HCT116 (cell line): ENCODE measurements at regions not wholly inside any gene's neighbourhood (a gene's known extent, or its start where the extent isn't known, plus 50 kb on each side); places are given as distances from the start of the nearest gene placed in this dataset.

Experiments used
- ATAC-seq: fragments of 200-7000 bp; cut with Tn5 transposase; 2 replicates; pipeline ENCODE4 v1.9.1; 2020; ENCODE audit warnings: mild to moderate bottlenecking, moderate library complexity
- BruUV-seq: library from RNA; stranded (reverse); fragments of 400-500 nt; replicated peaks from 2 replicates; lab custom pipeline; 2021; lab: Mats Ljungman, UMichigan
- CTCF ChIA-PET: fragments of 300-600 bp; sonication (Branson Sonifier 250); formaldehyde crosslinking; loops from one replicate; lab custom pipeline; 2021; ENCODE audit warnings: antibody characterized with exemption; lab: Charles Lee
- POLR2A ChIA-PET: fragments of 300-600, 350-600 bp; sonication (Branson Sonifier 250); formaldehyde crosslinking; loops from one replicate; lab custom pipeline; 2021; ENCODE audit warnings: antibody characterized with exemption; lab: Charles Lee
- RAD21 ChIA-PET, 2 experiments: fragments of 300-600 bp; sonication (Branson Sonifier 250); formaldehyde crosslinking; loops; one replicate each; lab custom pipeline; 2023; ENCODE audit warnings: low total read pairs in 2 of 2; ENCODE audit not compliant: uncharacterized antibody in 2 of 2, unreplicated experiment in 2 of 2, low non-redundant PET in 1 of 2; lab: Charles Lee
- DNase-seq: peaks from one replicate; pipeline ENCODE4 v3.0.0-alpha.2; 2010; ENCODE audit warnings: low read depth, low spot score
- H2AFZ ChIP-seq: fragments of 200-600 bp; shearing (Covaris generic), sonication (generic); 2 replicates; pipeline ENCODE4 v1.6.1; 2017; ENCODE audit warnings: low read depth, mixed run types, mixed read lengths, antibody characterized with exemption, low read length; ENCODE audit not compliant: poor library complexity, severe bottlenecking
- H3K27ac ChIP-seq: 2 replicates; pipeline ENCODE4 v1.5.1; 2012; ENCODE audit warnings: low read depth, low read length
- H3K27me3 ChIP-seq: fragments of 200-600 bp; sonication (generic); 2 replicates; pipeline ENCODE4 v1.6.1; 2016; ENCODE audit warnings: mixed run types, low read length, mixed read lengths; ENCODE audit not compliant: insufficient read depth
- H3K36me3 ChIP-seq, 2 experiments: fragments of 200-500 bp in 1 of 2; fragments of 200-600 bp in 1 of 2; sonication (Bioruptor generic) in 1 of 2; sonication (generic) in 1 of 2; 2 replicates each; pipeline versions ENCODE4 v1.5.1 to v1.6.1; 2014 to 2016; ENCODE audit warnings: low read length in 2 of 2, inconsistent platforms in 1 of 2, mixed read lengths in 1 of 2, mixed run types in 1 of 2; ENCODE audit not compliant: insufficient read depth in 2 of 2, control insufficient read depth in 1 of 2
- H3K4me1 ChIP-seq, 2 experiments: fragments of 200-600 bp in 1 of 2; sonication (generic) in 1 of 2; 2 replicates each; pipeline versions ENCODE4 v1.5.1 to v1.6.1; 2012 to 2017; ENCODE audit warnings: low read length in 2 of 2, inconsistent platforms in 1 of 2, mild to moderate bottlenecking in 1 of 2, mixed read lengths in 1 of 2, mixed run types in 1 of 2, moderate library complexity in 1 of 2; ENCODE audit not compliant: insufficient read depth in 2 of 2, control insufficient read depth in 1 of 2
- H3K4me2 ChIP-seq: fragments of 200-600 bp; sonication (generic); 2 replicates; pipeline ENCODE4 v1.6.1; 2017; ENCODE audit warnings: mixed run types, low read length, mixed read lengths
- H3K4me3 ChIP-seq, 2 experiments: fragments of 200-600 bp in 1 of 2; sonication (generic) in 1 of 2; replicated peaks in 1 of 2; 2 replicates each; pipeline ENCODE4 v1.5.1; 2011 to 2016; ENCODE audit warnings: low read length in 2 of 2, control low read depth in 1 of 2, low read depth in 1 of 2, mild to moderate bottlenecking in 1 of 2, mixed read lengths in 1 of 2, mixed run types in 1 of 2
- H3K79me2 ChIP-seq: fragments of 200-600 bp; sonication (generic); 2 replicates; pipeline ENCODE4 v1.6.1; 2017; ENCODE audit warnings: mild to moderate bottlenecking, mixed run types, low read length, moderate library complexity, mixed read lengths; ENCODE audit not compliant: insufficient read depth
- H3K9ac ChIP-seq: fragments of 200-600 bp; sonication (generic); 2 replicates; pipeline ENCODE4 v1.6.1; 2016; ENCODE audit warnings: low read length, mixed read lengths
- H3K9me2 ChIP-seq: fragments of 200-600 bp; sonication (generic), shearing (Covaris generic); 2 replicates; pipeline ENCODE4 v1.6.1; 2017; ENCODE audit warnings: mixed run types, mild to moderate bottlenecking, moderate library complexity; ENCODE audit not compliant: insufficient read depth
- H3K9me3 ChIP-seq, 2 experiments: fragments of 200-500 bp in 1 of 2; fragments of 200-600 bp in 1 of 2; sonication (Bioruptor generic) in 1 of 2; sonication (generic) in 1 of 2; 2 replicates each; pipeline ENCODE4 v1.6.1; 2014 to 2017; ENCODE audit warnings: low read length in 2 of 2, mixed read lengths in 2 of 2, inconsistent platforms in 1 of 2, low read depth in 1 of 2, mild to moderate bottlenecking in 1 of 2, mixed run types in 1 of 2, moderate library complexity in 1 of 2; ENCODE audit not compliant: control insufficient read depth in 1 of 2, insufficient read depth in 1 of 2
- H4K20me1 ChIP-seq: fragments of 200-600 bp; sonication (generic), shearing (Covaris generic); 2 replicates; pipeline ENCODE4 v1.6.1; 2017; ENCODE audit warnings: mixed run types, mild to moderate bottlenecking, moderate library complexity; ENCODE audit not compliant: insufficient read depth
- CBX3 ChIP-seq: IDR thresholded peaks from 2 replicates; pipeline ENCODE4 v1.6.1; 2012; ENCODE audit warnings: low read depth
- CEBPB ChIP-seq: IDR thresholded peaks from 2 replicates; pipeline ENCODE4 v1.6.1; 2012; ENCODE audit warnings: low read depth
- EGR1 ChIP-seq: IDR thresholded peaks from 2 replicates; pipeline ENCODE4 v1.6.1; 2012; ENCODE audit warnings: low read depth
- ELF1 ChIP-seq: IDR thresholded peaks from 2 replicates; pipeline ENCODE4 v1.6.1; 2012; ENCODE audit warnings: low read depth, borderline replicate concordance
- EZH2 ChIP-seq: fragments of 200-600 bp; sonication (generic); IDR thresholded peaks from 2 replicates; pipeline ENCODE4 v1.6.1; 2017; ENCODE audit warnings: antibody characterized with exemption, mixed run types
- EZH2phosphoT487 ChIP-seq: fragments of 200-600 bp; IDR thresholded peaks from 2 replicates; pipeline ENCODE4 v1.6.1; 2018; ENCODE audit warnings: antibody characterized with exemption, borderline replicate concordance
- FOSL1 ChIP-seq: IDR thresholded peaks from 2 replicates; pipeline ENCODE4 v1.6.1; 2012; ENCODE audit warnings: low read depth
- JUND ChIP-seq: IDR thresholded peaks from 2 replicates; pipeline ENCODE4 v1.6.1; 2012
- POLR2A ChIP-seq: IDR thresholded peaks from 2 replicates; pipeline ENCODE4 v1.7.0; 2011; ENCODE audit warnings: borderline replicate concordance; ENCODE audit not compliant: insufficient read depth, insufficient read length; ENCODE audit errors: extremely low read depth
- POLR2AphosphoS5 ChIP-seq: IDR thresholded peaks from 2 replicates; pipeline ENCODE4 v1.6.1; 2011; ENCODE audit warnings: mild to moderate bottlenecking, low read depth, low read length, moderate library complexity
- RAD21 ChIP-seq: IDR thresholded peaks from 2 replicates; pipeline ENCODE4 v1.6.1; 2012; ENCODE audit warnings: low read depth, mild to moderate bottlenecking
- SIN3A ChIP-seq: IDR thresholded peaks from 2 replicates; pipeline ENCODE4 v1.6.1; 2012; ENCODE audit warnings: low read depth
- SP1 ChIP-seq: IDR thresholded peaks from 2 replicates; pipeline ENCODE4 v1.6.1; 2012; ENCODE audit warnings: low read depth
- SRF ChIP-seq: IDR thresholded peaks from 2 replicates; pipeline ENCODE4 v1.6.1; 2012; ENCODE audit warnings: low read depth
- ZFX ChIP-seq: fragments of 450-650 bp; IDR thresholded peaks from 2 replicates; pipeline ENCODE4 v1.6.1; 2017
- ZNF274 ChIP-seq: fragments of 200-500 bp; sonication (Bioruptor generic); IDR thresholded peaks from 2 replicates; pipeline ENCODE4 v1.6.1; 2014; ENCODE audit warnings: mild to moderate bottlenecking, low read depth, low read length, inconsistent platforms
- intact Hi-C: fragments of 100-400 bp; cut with micrococcal nuclease; formaldehyde crosslinking; loops from 2 replicates; pipeline ENCODE4 v1.10.0; 2022
- TF ChIP-seq, protein P1 (sequence below): IDR thresholded peaks from 2 replicates; pipeline ENCODE4 v1.6.1; 2012
- TF ChIP-seq, protein P2 (sequence below): IDR thresholded peaks from 2 replicates; pipeline ENCODE4 v1.6.1; 2012; ENCODE audit warnings: low read depth
- TF ChIP-seq, protein P3 (sequence below): IDR thresholded peaks from 2 replicates; pipeline ENCODE4 v1.6.1; 2012

DNA sequence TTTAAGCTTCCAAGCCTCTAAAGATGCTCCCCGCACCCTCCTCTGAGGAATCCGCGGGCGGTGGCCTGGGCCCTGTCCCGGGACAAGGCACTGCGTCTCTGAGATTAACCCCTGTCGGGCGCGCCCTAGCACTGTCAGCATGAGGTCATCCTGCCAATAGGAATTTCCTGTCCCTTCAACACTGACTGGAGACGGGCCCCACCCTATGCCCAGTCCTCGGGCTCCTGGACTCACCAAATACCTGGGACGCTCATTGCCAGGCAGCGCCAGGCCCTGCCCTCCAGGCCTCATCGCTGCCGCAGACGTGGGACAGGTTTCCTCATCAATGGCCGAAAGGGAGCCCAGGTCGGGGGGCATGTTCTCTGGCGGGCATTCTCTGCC is 67.6 kb upstream of the SH3GL3 start (continued):
- TF ChIP-seq CEBPB = no peak

DNA sequence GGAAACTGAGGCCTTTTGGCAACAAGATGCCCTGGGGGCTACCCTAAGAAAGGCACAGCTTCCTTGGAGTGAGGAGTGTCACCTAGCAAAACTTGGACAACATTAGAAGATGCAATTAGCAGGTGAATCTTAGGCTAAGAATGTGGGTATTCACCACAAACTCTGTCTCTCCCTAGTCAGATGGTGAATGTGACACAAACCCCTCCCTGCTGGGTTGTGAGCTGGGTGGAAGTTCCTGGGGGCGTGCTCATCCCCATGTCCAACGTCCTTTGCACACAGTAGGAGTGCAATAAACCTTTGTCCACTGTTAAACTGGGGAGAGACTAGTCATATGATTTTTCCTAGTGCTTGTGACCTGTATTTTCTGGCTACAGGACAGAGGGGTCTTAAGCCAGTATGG is 67.1 kb upstream of the SH3GL3 start:
- ChIA-PET RAD21 (interaction anchor here (0.8 to 2.4 kb wide), 3 partner anchors 86 to 132 kb away, joined by 3 to 31 read pairs (median 9); no protein-coding TSS in a partner anchor), CTCF (interaction anchor here (0.6 to 4.2 kb wide), 6 partner anchors 15 to 369 kb away, joined by 4 to 82 read pairs (median 4); partner anchors contain the start of genes BTBD1 and C15orf40), POLR2A (interaction anchor here (0.6 to 1.7 kb wide), 5 partner anchors 10 to 132 kb away, joined by 3 to 12 read pairs (median 3); no protein-coding TSS in a partner anchor)
- TSS peak; percentile 93 for BruUV-seq
- peak overlapping the region; percentile 56 for H3K9ac ChIP-seq
- peak overlapping the region; percentile 45 to 61 for H3K4me3 ChIP-seq
- H2AFZ ChIP-seq = peak overlapping the region; percentile 89
- ATAC-seq = peak; percentile 44
- DNase-seq = peak; percentile 50
- H3K4me1 ChIP-seq = peaks cover 18 to 39% of the 10 kb centered on the region in 2 experiments
- no peaks in the 10 kb centered on the region for H3K9me2 ChIP-seq
- H3K4me2 ChIP-seq = peak overlapping the region; percentile 87
- intact Hi-C loops = loop anchor here (1.0 to 5.0 kb wide), 3 partner anchors 132 to 531 kb away; partner anchors contain the start of gene C15orf40
- no peaks in the 10 kb centered on the region for H3K27me3 ChIP-seq
- peak overlapping the region; percentile 51 for H3K27ac ChIP-seq
- H3K9me3 ChIP-seq = no peaks in the 10 kb centered on the region
- H3K79me2 ChIP-seq = no peaks in the 10 kb centered on the region
- H4K20me1 ChIP-seq = no peaks in the 10 kb centered on the region
- no peaks in the 10 kb centered on the region for H3K36me3 ChIP-seq
- TF ChIP-seq EZH2phosphoT487 (no peak), ZFX (no peak), SIN3A (no peak), EGR1 (no peak), POLR2A (no peak), CBX3 (no peak), RAD21 (no peak), ZNF274 (no peak), EZH2 (no peak), ELF1 (no peak), SRF (no peak), JUND (no peak), POLR2AphosphoS5 (no peak), FOSL1 (no peak), SP1 (no peak)
- TF ChIP-seq, protein P1, sequence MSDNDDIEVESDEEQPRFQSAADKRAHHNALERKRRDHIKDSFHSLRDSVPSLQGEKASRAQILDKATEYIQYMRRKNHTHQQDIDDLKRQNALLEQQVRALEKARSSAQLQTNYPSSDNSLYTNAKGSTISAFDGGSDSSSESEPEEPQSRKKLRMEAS = no peak
- TF ChIP-seq, protein P2, sequence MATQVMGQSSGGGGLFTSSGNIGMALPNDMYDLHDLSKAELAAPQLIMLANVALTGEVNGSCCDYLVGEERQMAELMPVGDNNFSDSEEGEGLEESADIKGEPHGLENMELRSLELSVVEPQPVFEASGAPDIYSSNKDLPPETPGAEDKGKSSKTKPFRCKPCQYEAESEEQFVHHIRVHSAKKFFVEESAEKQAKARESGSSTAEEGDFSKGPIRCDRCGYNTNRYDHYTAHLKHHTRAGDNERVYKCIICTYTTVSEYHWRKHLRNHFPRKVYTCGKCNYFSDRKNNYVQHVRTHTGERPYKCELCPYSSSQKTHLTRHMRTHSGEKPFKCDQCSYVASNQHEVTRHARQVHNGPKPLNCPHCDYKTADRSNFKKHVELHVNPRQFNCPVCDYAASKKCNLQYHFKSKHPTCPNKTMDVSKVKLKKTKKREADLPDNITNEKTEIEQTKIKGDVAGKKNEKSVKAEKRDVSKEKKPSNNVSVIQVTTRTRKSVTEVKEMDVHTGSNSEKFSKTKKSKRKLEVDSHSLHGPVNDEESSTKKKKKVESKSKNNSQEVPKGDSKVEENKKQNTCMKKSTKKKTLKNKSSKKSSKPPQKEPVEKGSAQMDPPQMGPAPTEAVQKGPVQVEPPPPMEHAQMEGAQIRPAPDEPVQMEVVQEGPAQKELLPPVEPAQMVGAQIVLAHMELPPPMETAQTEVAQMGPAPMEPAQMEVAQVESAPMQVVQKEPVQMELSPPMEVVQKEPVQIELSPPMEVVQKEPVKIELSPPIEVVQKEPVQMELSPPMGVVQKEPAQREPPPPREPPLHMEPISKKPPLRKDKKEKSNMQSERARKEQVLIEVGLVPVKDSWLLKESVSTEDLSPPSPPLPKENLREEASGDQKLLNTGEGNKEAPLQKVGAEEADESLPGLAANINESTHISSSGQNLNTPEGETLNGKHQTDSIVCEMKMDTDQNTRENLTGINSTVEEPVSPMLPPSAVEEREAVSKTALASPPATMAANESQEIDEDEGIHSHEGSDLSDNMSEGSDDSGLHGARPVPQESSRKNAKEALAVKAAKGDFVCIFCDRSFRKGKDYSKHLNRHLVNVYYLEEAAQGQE = no peak
- TF ChIP-seq, protein P3, sequence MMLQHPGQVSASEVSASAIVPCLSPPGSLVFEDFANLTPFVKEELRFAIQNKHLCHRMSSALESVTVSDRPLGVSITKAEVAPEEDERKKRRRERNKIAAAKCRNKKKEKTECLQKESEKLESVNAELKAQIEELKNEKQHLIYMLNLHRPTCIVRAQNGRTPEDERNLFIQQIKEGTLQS = no peak
